GM12878 (cell line): ENCODE measurements at regions not wholly inside any gene's neighbourhood (a gene's known extent, or its start where the extent isn't known, plus 50 kb on each side); places are given as distances from the start of the nearest gene placed in this dataset.

ENCODE experiments used
- ATAC-seq: fragments of 200-7000 bp; cut with Tn5 transposase; 3 replicates; pipeline ENCODE4 v1.9.1; 2020; ENCODE audit warnings: mild to moderate bottlenecking, moderate library complexity
- BruUV-seq: library from RNA; stranded (reverse); fragments of 400-500 nt; replicated peaks from 2 replicates; lab custom pipeline; 2021; lab: Mats Ljungman, UMichigan
- CTCF ChIA-PET: fragments of 300-600 bp; sonication (Branson Sonifier 250); formaldehyde crosslinking; extraction: SDS; loops from one replicate; lab custom pipeline; 2021; ENCODE audit warnings: inconsistent platforms; lab: Yijun Ruan, JAX
- POLR2A ChIA-PET: fragments of 350-600 bp; formaldehyde crosslinking; extraction: SDS; loops from one replicate; lab custom pipeline; 2021; ENCODE audit warnings: inconsistent platforms; lab: Charles Lee
- RAD21 ChIA-PET: fragments of 300-600 bp; sonication (Branson Sonifier 250); formaldehyde crosslinking; loops from one replicate; lab custom pipeline; 2023; ENCODE audit warnings: antibody characterized with exemption; ENCODE audit not compliant: unreplicated experiment; lab: Charles Lee
- SMC1A ChIA-PET: fragments of 300-600 bp; sonication (Branson Sonifier 250); formaldehyde crosslinking; loops from one replicate; lab custom pipeline; 2023; ENCODE audit not compliant: unreplicated experiment, uncharacterized antibody; lab: Charles Lee
- DNase-seq: peaks from one replicate; pipeline ENCODE4 v3.0.0-alpha.2; 2011; ENCODE audit warnings: low read depth, low spot score
- FAIRE-seq: peaks from 3 replicates; lab custom pipeline; 2011; peaks lifted over from hg19 to GRCh38; lab: Jason Lieb, UNC
- H2AFZ ChIP-seq: 2 replicates; pipeline ENCODE4 v1.6.0; 2011; ENCODE audit warnings: low read depth, low read length, control low read depth; ENCODE audit not compliant: control insufficient read depth
- H3K27ac ChIP-seq: 2 replicates; pipeline ENCODE4 v1.5.1; 2011; ENCODE audit warnings: control low read depth; ENCODE audit not compliant: control insufficient read depth, insufficient read depth
- H3K27me3 ChIP-seq, 2 experiments: replicated peaks in 1 of 2; 2 replicates each; pipeline versions ENCODE4 v1.6.0 to v1.6.1; 2011; ENCODE audit warnings: low read length in 1 of 2; ENCODE audit not compliant: control insufficient read depth in 2 of 2, insufficient read depth in 2 of 2
- H3K36me3 ChIP-seq, 2 experiments: 2 replicates each; pipeline ENCODE4 v1.5.1; 2011; ENCODE audit warnings: low read length in 1 of 2; ENCODE audit not compliant: control insufficient read depth in 2 of 2, insufficient read depth in 2 of 2
- H3K4me1 ChIP-seq: 2 replicates; pipeline ENCODE4 v1.6.1; 2011; ENCODE audit warnings: mild to moderate bottlenecking, low read length, moderate library complexity, mixed read lengths; ENCODE audit not compliant: control insufficient read depth, insufficient read depth
- H3K4me2 ChIP-seq: 2 replicates; pipeline ENCODE4 v1.6.0; 2011; ENCODE audit warnings: control low read depth; ENCODE audit not compliant: control insufficient read depth, insufficient read depth
- H3K4me3 ChIP-seq: fragments of 200-600 bp; sonication (generic); 2 replicates; pipeline ENCODE4 v1.5.1; 2016
- H3K79me2 ChIP-seq: 2 replicates; pipeline ENCODE4 v1.6.0; 2011; ENCODE audit warnings: low read length; ENCODE audit not compliant: control insufficient read depth, insufficient read depth
- H3K9ac ChIP-seq: 2 replicates; pipeline ENCODE4 v1.8.0; 2011; ENCODE audit warnings: low read length, control low read depth, mixed read lengths; ENCODE audit not compliant: control insufficient read depth, insufficient read depth
- H3K9me3 ChIP-seq: replicated peaks from 3 replicates; pipeline ENCODE4 v1.5.1; 2011; ENCODE audit warnings: mild to moderate bottlenecking, low read length; ENCODE audit not compliant: control insufficient read depth, insufficient read depth
- H4K20me1 ChIP-seq: 2 replicates; pipeline ENCODE4 v1.6.0; 2011; ENCODE audit not compliant: control insufficient read depth, insufficient read depth
- DPF2 ChIP-seq: fragments of 450-650 bp; IDR thresholded peaks from 2 replicates; pipeline ENCODE4 v1.6.1; 2017; ENCODE audit warnings: mild to moderate bottlenecking
- SIX5 ChIP-seq: IDR thresholded peaks from 2 replicates; pipeline ENCODE4 v1.6.1; 2011; ENCODE audit warnings: mild to moderate bottlenecking, low read depth, low read length, moderate library complexity; ENCODE audit not compliant: severe bottlenecking
- SMAD1 ChIP-seq: fragments of 450-650 bp; IDR thresholded peaks from 2 replicates; pipeline ENCODE4 v1.6.1; 2018; ENCODE audit warnings: mild to moderate bottlenecking, low read depth; ENCODE audit not compliant: partially characterized antibody
- SMC3 ChIP-seq: IDR thresholded peaks from 2 replicates; pipeline ENCODE4 v1.6.1; 2011; ENCODE audit warnings: low read length, improper control_type of control experiment, borderline replicate concordance
- ZNF622 ChIP-seq: fragments of 450-650 bp; IDR thresholded peaks from 2 replicates; pipeline ENCODE4 v1.6.1; 2017; ENCODE audit warnings: mild to moderate bottlenecking, inconsistent platforms
- WGBS: methylation state at CpG from one replicate; pipeline ENCODE4 v1.1.6; 2016; ENCODE audit warnings: low lambda C conversion rate; ENCODE audit not compliant: insufficient replicate concordance, insufficient coverage; ENCODE audit errors: missing lambda C conversion rate; 5-methylcytosine and 5-hydroxymethylcytosine counted together
- in situ Hi-C: fragments of 300-500 bp; cut with MboI; formaldehyde crosslinking; loops from 9 replicates; pipeline ENCODE4 v1.14.3; 2018; ENCODE audit warnings: mixed read lengths
- intact Hi-C: fragments of 100-400 bp; cut with micrococcal nuclease; formaldehyde crosslinking; loops from one replicate; pipeline ENCODE4 v1.14.2; 2022; ENCODE audit not compliant: unreplicated experiment
- TF ChIP-seq, protein P1 (sequence below): fragments of 450-650 bp; IDR thresholded peaks from 2 replicates; pipeline ENCODE4 v1.6.1; 2017; ENCODE audit warnings: mild to moderate bottlenecking, moderate library complexity

DNA sequence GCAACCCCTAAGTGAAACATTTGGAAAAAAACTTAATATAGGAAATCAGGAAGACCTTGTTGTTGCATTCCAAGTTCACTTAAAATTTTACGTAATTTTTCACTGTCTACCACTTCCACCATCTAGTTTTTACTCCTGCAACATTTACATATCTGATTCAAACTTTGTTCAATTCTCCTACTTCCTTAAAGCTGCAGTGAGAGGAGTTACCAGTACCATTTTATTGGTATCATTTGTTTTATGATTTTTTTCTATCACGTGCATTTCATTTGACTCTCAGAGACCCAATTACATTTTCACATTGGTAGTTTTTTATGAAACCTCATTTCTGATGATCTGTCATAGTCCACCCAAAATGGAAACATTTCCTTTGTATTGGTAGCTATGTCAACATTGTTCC lies 284.9 kb upstream of the MDFIC2 start:
- ChIA-PET SMC1A (no interaction called here), CTCF (no interaction called here), RAD21 (no interaction called here), POLR2A (no interaction called here)
- intact Hi-C loops: no loop called here
- DNase-seq: no peak
- Histone ChIP-seq H3K9ac (no peak overlapping the region), H3K4me3 (no peak overlapping the region), H3K27me3 (no peaks in the 10 kb centered on the region), H2AFZ (no peak overlapping the region), H3K9me3 (no peaks in the 10 kb centered on the region), H3K79me2 (no peaks in the 10 kb centered on the region), H3K36me3 (no peaks in the 10 kb centered on the region), H4K20me1 (no peaks in the 10 kb centered on the region), H3K4me2 (no peak overlapping the region), H3K27ac (no peak overlapping the region), H3K4me1 (no peaks in the 10 kb centered on the region)
- FAIRE-seq: no peak
- 53% methylated on average over 2 of the region's 2 CpGs for WGBS
- no peak for TF ChIP-seq ZNF622
- no peak for TF ChIP-seq SMC3
- in situ Hi-C loops: no loop called here
- no TSS peak for BruUV-seq
- no peak for ATAC-seq

DNA sequence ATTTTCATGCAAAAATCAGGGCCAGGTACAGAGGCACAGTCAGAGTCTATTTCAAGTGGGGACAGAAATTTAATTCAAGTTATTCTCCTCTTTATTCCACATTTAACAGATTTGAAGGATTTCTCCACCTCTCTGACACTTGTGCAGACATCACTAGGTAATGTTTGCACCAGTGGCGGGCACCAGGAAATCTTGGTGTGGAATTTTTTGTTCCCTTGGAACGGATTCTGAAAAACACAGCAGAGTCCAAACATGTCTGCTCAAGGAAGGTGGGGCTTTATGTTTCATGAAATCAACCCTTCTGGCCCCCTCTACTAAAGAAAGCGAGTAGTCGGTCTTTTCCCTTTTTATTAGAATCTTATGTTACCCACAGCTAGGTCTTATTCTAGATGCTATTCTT lies 271.2 kb upstream of the MDFIC2 start:
- no peaks in the 10 kb centered on the region for H3K27me3 ChIP-seq
- ChIA-PET POLR2A (no interaction called here), CTCF (no interaction called here), SMC1A (no interaction called here), RAD21 (no interaction called here)
- no peaks in the 10 kb centered on the region for H4K20me1 ChIP-seq
- no peak for FAIRE-seq
- in situ Hi-C loops (no loop called here), intact Hi-C loops (no loop called here)
- no peaks in the 10 kb centered on the region for H3K4me1 ChIP-seq
- H3K9ac ChIP-seq: no peak overlapping the region
- 59% methylated on average over 4 of the region's 4 CpGs for WGBS
- BruUV-seq: no TSS peak
- no peak overlapping the region for H3K4me2 ChIP-seq
- no peak overlapping the region for H3K27ac ChIP-seq
- ATAC-seq: no peak
- H3K36me3 ChIP-seq: no peaks in the 10 kb centered on the region
- no peak for DNase-seq
- no peaks in the 10 kb centered on the region for H3K79me2 ChIP-seq
- H2AFZ ChIP-seq: no peak overlapping the region
- TF ChIP-seq, protein P1, sequence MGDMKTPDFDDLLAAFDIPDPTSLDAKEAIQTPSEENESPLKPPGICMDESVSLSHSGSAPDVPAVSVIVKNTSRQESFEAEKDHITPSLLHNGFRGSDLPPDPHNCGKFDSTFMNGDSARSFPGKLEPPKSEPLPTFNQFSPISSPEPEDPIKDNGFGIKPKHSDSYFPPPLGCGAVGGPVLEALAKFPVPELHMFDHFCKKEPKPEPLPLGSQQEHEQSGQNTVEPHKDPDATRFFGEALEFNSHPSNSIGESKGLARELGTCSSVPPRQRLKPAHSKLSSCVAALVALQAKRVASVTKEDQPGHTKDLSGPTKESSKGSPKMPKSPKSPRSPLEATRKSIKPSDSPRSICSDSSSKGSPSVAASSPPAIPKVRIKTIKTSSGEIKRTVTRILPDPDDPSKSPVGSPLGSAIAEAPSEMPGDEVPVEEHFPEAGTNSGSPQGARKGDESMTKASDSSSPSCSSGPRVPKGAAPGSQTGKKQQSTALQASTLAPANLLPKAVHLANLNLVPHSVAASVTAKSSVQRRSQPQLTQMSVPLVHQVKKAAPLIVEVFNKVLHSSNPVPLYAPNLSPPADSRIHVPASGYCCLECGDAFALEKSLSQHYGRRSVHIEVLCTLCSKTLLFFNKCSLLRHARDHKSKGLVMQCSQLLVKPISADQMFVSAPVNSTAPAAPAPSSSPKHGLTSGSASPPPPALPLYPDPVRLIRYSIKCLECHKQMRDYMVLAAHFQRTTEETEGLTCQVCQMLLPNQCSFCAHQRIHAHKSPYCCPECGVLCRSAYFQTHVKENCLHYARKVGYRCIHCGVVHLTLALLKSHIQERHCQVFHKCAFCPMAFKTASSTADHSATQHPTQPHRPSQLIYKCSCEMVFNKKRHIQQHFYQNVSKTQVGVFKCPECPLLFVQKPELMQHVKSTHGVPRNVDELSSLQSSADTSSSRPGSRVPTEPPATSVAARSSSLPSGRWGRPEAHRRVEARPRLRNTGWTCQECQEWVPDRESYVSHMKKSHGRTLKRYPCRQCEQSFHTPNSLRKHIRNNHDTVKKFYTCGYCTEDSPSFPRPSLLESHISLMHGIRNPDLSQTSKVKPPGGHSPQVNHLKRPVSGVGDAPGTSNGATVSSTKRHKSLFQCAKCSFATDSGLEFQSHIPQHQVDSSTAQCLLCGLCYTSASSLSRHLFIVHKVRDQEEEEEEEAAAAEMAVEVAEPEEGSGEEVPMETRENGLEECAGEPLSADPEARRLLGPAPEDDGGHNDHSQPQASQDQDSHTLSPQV: no peak
- no peak for TF ChIP-seq SMAD1
- TF ChIP-seq SIX5: no peak
- no peak for TF ChIP-seq DPF2
- TF ChIP-seq SMC3: no peak
- H3K9me3 ChIP-seq: no peaks in the 10 kb centered on the region
- no peak overlapping the region for H3K4me3 ChIP-seq
